GM18507 (cell line): ENCODE measurements at regions not wholly inside any gene's neighbourhood (a gene's known extent, or its start where the extent isn't known, plus 50 kb on each side); places are given as distances from the start of the nearest gene placed in this dataset.

Source experiments
- DNase-seq: peaks from one replicate; pipeline ENCODE4 v3.0.0; 2011; ENCODE audit warnings: low read depth; ENCODE audit not compliant: insufficient read length; ENCODE audit errors: extremely low spot score
- FAIRE-seq: peaks from 2 replicates; lab custom pipeline; 2011; peaks lifted over from hg19 to GRCh38; lab: Jason Lieb, UNC

DNA sequence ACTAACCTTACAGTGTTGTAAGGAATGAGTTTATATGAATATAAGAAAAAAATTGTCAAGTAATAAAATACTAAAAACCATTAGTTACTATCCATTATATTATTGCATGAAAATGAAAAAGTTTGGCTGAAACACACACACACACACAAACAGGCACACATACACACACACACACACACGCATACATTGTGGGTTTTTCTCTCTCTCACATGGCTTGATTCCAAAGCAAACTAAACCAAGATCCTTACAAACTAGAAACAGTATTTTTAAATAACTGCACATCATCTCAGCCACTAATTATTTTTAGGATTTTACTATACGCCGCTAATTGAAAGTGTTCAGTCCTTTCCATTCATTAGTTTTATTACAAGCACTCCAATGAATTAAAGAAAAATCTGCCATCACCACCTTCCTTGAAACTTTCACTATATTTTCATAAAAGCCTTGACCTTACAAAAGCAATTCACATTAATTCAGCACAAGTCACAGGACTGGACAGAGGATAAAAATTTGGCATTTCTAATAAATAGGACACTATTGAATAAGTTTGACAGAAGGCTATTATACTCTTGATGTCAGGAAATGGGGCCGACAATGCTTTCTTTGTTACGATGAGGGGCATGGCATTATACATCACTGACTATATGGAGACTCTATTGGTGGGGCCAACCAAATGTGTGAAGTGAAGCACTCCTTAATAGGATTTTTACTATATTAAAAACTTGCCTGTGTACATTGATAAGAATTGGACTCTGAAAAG is 187.0 kb upstream of the ESRRG start:
- no peak for DNase-seq
- FAIRE-seq: no peak

DNA sequence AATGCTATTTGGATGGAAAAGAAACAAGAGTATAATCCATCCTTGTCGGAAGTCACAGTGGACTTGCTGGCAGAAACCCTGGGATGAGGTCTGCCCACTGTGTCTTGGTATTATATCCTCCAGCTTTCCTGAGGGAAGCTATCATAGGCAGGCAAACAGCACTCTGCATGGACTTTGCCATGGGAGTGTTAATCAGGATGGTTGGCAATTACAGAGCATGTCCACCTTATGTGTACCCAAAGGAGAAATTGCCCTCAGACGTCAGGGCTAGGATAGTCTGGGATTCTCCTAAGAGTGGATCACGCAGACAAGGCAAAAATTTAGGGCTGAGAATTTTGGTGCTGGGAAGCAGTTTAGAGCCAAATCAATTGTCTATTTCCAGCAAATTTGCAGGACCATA is 184.9 kb upstream of the ESRRG start:
- DNase-seq (no peak), FAIRE-seq (no peak)

GRCh38 chr1:216907100-216907499 is 183.9 kb upstream of the ESRRG start:
- no peak for FAIRE-seq
- no peak for DNase-seq

DNA sequence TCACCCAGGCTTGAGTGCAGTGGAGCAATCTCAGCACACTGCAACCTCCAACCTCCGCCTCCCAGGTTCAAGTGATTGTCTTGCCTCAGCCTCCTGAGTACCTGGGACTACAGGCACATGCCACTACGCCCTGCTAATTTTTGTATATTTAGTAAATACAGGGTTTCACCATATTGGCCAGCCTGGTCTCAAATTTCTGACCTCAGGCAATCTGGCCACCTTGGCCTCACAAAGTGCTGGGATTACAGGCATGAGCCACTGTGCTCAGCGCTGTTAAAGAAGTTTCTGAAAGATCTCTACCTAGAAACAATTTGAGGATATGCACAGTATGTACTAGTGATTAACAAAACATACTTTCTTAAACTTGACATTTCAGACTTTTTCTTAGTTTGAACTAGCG is 182.6 kb upstream of the ESRRG start:
- DNase-seq (no peak), FAIRE-seq (no peak)

GRCh38 chr1:216905137-216905536 is 181.9 kb upstream of the ESRRG start:
- FAIRE-seq (no peak), DNase-seq (no peak)

DNA sequence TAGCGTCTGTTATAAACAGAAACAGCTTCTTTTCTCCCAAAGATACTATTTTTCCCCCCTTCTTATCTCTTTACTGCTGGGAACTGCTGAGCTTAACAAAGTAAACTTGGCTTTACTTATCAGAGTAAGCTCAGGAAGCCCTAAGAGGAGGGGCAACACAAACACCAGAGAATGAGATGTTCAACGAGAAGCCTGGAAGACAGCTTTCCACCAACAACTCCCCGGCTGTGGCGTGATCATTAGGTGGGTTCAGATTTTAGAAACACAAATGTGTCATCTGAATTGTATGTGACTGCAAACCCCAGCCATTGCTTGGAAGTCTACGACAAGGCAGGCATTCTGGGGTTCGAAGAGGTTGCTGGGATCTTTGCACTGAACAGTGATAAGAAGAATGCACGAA is 181.2 kb upstream of the ESRRG start:
- no peak for FAIRE-seq
- no peak for DNase-seq

- DNase-seq: no peak
- no peak for FAIRE-seq
Observed at GRCh38 chr1:216903382-216903740, 180.1 kb upstream of the ESRRG start.

DNA sequence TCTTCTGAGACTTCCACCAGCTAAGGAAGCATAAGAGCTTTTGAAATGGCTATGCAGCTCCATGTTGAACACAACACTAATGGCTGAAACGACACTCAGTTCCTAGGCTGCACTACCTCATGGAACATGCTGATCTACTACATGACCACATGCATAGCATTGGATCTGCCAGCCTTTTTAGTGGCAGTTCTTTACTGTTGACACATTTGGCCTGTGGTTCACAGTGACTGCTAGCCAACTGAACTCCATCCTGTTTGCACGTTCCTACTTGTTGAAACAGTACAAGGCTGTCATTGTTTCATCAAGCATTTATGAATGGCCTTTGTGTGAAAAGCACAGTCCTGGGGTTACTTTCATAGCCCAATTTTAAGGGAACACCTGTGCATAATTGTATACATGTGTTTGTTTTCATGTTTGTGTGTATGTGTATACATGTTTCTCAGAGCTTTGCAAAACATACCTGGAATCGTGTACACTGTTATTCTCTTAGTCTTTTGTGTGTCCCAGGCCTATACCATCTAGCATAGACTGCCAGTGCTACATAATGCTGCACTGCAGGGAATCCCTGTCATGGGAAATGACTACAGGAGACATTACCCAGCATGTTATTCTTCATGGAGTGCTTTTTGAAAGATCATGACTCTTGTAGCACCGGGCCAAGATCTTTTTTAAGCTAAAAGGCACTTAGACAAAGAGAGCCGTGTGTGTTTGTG is 179.6 kb upstream of the ESRRG start:
- no peak for DNase-seq
- no peak for FAIRE-seq

DNA sequence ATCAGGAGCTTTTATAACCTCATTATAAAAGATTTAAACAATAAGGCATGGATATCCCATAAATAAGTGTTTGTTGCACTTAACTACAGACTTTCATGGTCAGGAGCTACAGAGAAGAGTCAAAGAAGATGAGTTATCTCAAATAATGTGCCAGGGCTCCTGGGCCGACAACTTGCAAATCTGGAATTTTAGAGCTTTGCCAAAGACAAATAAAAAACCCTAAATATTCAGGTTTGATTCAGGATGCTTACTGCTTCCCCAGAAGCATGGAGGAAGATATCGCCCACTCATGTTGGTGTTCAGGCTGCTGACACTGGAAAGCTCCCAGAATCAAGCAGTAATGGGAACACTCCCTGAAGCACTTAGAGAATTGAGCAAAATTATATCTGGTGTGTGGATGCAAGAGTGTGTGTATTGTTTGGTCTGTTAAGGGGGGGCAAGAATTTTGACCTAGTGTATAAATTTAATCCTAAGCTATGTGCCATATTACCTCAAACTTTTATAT is 176.9 kb upstream of the ESRRG start:
- FAIRE-seq (no peak), DNase-seq (no peak)

DNA sequence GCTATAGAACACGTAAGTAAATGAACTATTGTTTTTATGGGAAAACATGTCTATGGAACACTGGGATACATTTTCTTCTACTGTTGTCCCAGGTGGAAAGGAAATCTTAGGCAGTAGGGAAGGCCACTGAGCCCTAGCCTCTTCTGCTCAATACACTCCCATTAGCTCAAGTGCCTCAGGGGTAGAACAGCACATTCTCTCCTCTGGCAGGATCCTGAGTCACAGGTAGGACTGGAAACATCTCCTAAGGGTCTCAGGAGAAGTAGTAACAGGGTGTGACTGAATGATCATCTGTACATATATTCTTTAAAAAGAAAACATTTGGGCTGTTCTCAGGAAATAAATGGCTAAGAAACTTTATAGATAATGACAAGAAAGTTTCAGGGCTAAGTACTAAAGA is 175.6 kb upstream of the ESRRG start:
- DNase-seq (no peak), FAIRE-seq (no peak)

GRCh38 chr1:216896146-216896545 is 172.9 kb upstream of the ESRRG start:
- DNase-seq: no peak
- no peak for FAIRE-seq

DNA sequence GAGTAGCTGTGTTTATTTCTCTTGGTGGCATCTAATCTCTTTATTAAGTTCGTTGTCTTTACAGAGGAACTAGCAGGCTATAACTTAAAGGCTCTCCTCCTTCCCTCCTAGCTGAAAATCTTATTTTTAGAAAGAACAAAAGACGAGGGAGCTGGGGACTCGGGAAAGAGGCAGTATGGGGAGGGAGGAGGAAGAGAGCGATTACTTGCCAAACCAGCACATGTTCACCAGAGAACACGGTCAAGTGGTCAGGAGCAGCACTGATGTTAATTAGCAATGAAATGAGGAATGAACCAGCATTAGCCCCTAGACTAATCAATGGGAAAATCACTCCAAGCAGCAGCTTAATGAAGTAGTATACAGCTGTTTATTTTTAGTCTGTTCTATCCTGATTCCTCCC is 171.3 kb upstream of the ESRRG start:
- DNase-seq (no peak), FAIRE-seq (no peak)

- DNase-seq (no peak), FAIRE-seq (no peak)
Observed at GRCh38 chr1:216892581-216893160, 169.4 kb upstream of the ESRRG start.

DNA sequence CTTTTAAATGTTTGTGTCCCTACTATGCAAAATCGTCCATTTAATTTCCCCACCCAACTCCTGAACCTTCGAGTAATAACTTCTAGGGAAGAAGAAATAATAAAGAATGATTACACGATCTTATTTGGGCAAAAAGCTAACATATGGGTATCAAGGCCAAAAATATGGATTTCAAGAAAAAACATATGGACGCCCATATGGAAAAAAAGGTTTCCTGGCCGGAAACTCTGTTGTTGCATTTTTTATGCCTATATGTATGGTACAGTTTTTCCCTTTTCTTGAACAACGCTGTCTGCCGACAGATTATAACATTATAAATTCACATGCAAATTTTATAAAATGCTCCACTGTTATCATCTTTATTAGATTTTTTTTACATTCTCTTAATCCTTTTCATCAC is 167.6 kb upstream of the ESRRG start:
- DNase-seq: no peak
- FAIRE-seq: no peak

DNA sequence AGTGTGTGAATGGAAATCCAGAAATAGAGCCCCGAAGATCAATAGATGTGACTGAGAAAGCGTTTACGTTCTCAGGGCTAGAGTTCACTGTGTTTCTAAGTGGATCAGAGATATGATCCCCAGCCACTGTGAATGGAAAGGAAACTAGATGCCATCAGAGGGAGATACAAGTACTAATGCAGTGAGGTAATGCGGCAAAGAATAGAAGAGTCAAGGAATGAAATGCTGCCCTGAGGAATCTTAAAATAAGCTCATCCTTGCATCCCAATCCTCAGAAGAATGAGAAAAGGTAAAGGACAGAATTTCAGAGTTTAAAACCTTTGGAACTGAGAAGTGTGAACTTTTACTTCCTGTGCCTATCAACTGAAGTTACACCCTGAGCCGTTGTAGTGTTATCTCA is 165.5 kb upstream of the ESRRG start:
- DNase-seq (no peak), FAIRE-seq (no peak)

DNA sequence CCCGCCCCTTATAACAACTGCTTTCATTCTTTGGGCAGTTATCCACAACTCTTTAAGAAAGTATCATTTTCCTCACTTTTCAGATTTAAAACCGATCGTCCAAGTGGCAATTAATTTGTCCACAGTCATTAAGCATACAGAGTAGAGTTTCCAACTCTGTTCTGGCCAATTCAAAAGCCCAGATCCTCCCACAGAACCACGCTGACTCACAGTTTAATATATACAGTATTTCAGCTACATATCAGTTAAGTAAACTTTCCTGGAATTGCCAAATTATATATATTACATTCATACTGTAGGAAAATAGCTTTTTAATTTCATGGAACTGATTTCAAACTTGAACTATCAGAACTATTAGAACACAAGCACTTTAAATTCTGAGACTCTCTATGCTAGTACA is 163.8 kb upstream of the ESRRG start:
- FAIRE-seq (no peak), DNase-seq (no peak)

DNA sequence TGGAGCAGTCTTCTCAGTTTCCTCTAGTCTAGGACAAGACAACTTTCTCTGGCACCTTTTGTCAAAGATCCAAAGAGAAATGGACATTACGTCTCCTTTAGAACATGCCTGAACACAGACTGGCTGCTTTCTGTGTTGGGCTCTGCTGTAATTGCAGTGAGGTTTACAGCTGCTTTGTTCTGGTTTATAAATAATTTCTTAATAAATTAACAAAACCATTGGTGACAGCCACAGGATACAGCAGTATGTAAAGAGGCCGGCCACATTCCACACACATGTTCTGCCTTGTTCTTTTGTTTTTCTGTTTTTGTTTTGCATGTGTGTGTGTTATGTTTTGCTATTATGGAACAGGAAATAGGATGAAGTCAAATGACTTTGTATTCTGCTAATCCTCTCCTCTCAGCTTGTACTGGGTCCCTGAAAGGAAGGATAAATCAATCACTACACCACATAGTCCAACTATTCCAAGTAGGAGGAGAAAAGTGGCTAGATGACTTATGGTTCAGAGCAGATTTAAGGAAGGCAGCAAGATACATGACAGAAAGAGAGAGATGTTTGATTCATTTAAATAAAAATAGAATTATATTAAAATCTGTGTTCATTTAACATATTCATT is 161.5 kb upstream of the ESRRG start:
- FAIRE-seq (no peak), DNase-seq (no peak)

- DNase-seq (no peak), FAIRE-seq (no peak)
Observed at GRCh38 chr1:216883518-216883917, 160.3 kb upstream of the ESRRG start.

GRCh38 chr1:216881695-216882094 is 158.5 kb upstream of the ESRRG start:
- FAIRE-seq: no peak

DNA sequence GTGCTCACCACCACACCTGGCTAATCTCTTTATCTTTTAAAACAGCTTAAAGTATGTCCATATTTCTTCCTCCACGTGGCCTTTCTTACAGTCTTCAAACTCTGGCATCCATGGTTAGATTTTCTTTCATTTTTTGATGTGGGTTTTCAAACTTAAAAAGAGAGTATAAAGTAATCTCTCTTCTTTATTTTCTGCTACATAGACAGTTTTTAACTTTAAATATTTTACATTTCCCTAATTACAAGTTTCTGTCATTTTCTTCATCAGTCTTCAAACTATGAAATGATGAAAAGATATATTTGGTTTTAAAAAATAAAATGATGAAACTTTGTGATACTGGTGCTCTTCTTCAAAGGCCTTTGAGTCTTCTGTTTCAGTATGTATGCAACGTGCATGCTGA is 143.5 kb upstream of the ESRRG start:
- FAIRE-seq (no peak), DNase-seq (no peak)

More at GRCh38 chr1:216881695-216882094, 158.5 kb upstream of the ESRRG start:
- no peak for DNase-seq
